ENCODE measurements at regions not wholly inside any gene's neighbourhood (a gene's known extent, or its start where the extent isn't known, plus 50 kb on each side); places are given as distances from the start of the nearest gene placed in this dataset.

- H3K27me3 ChIP-seq (replicated peaks; ENCODE audit: insufficient read depth) = no peaks in the 10 kb centered on the region
- TF ChIP-seq CTCF (IDR thresholded peaks at IDR 0.05) = no peak
- H3K9me3 ChIP-seq = no peaks in the 10 kb centered on the region
- H3K4me3 ChIP-seq = no peak overlapping the region
- no peak for DNase-seq (ENCODE audit: low spot score)
- H3K4me1 ChIP-seq (ENCODE audit: control insufficient read depth in 1 of 2, low read depth in 2 of 2) = no peaks in the 10 kb centered on the region
- H3K36me3 ChIP-seq = no peaks in the 10 kb centered on the region
- H3K27ac ChIP-seq = no peak overlapping the region
- ATAC-seq (ENCODE audit: insufficient number of reproducible peaks, low FRiP score, low read depth) = no peak
These were observed 1690.7 kb downstream of the SLITRK5 start for GRCh38 chr13:89361909-89362308.

- H3K4me3 ChIP-seq = no peak overlapping the region
- no peaks in the 10 kb centered on the region for H3K4me1 ChIP-seq (ENCODE audit: control insufficient read depth in 1 of 2, low read depth in 2 of 2)
- H3K27ac ChIP-seq = no peak overlapping the region
- no peak for TF ChIP-seq CTCF (IDR thresholded peaks at IDR 0.05)
- no peaks in the 10 kb centered on the region for H3K36me3 ChIP-seq
- ATAC-seq (ENCODE audit: insufficient number of reproducible peaks, low FRiP score, low read depth) = no peak
- no peaks in the 10 kb centered on the region for H3K9me3 ChIP-seq
- H3K27me3 ChIP-seq (replicated peaks; ENCODE audit: insufficient read depth) = no peaks in the 10 kb centered on the region
- DNase-seq (ENCODE audit: low spot score) = no peak
These were observed 1692.0 kb downstream of the SLITRK5 start for GRCh38 chr13:89363144-89363543.

DNA sequence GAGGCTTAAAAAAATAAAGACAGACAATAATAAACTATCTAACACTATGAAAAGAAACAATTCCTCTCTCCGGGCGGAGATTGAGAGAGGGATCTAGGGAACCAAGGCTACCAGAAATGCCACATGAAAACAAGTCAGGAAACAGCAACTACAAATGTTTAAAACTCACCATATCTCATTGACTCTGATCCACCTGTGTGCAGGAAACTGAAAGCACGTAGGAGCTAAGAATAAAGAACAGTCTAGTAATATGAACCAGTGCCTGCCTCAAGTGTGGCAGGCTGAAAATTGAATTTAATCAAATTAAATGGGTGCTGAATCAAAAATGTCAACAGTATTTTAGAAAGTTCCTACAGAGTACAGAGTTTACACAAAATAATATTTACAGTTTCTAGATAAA lies 1701.0 kb downstream of the SLITRK5 start:
- no peak overlapping the region for H3K4me3 ChIP-seq
- DNase-seq (ENCODE audit: low spot score) = no peak
- no peak for TF ChIP-seq CTCF (IDR thresholded peaks at IDR 0.05)
- H3K27me3 ChIP-seq (replicated peaks; ENCODE audit: insufficient read depth) = no peaks in the 10 kb centered on the region
- H3K36me3 ChIP-seq = no peaks in the 10 kb centered on the region
- no peaks in the 10 kb centered on the region for H3K4me1 ChIP-seq (ENCODE audit: control insufficient read depth in 1 of 2, low read depth in 2 of 2)
- no peaks in the 10 kb centered on the region for H3K9me3 ChIP-seq
- no peak overlapping the region for H3K27ac ChIP-seq
- no peak for ATAC-seq (ENCODE audit: insufficient number of reproducible peaks, low FRiP score, low read depth)

DNA sequence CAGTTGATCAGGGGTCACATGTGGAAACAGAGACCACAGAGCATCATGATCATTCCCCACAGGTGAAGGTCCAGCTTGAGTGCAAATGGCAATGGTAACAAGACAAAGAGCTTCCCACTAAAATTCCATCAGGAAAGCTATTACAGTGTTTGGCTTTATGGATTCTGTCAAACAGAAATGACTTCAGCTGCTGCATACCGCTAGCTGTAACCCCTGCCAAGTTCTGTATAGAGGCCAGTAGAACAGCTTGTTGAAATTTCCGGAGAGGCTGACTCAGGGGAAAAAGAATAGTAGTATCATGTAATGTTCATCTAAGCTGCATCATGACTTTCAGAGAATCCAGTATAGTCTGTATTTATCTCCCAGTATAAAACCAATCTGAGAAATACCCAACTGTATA lies 1704.7 kb downstream of the SLITRK5 start:
- ATAC-seq (ENCODE audit: insufficient number of reproducible peaks, low FRiP score, low read depth) (no peak), DNase-seq (ENCODE audit: low spot score) (no peak)
- TF ChIP-seq CTCF (IDR thresholded peaks at IDR 0.05) = no peak
- H3K27ac ChIP-seq = no peak overlapping the region
- no peaks in the 10 kb centered on the region for H3K27me3 ChIP-seq (replicated peaks; ENCODE audit: insufficient read depth)
- H3K9me3 ChIP-seq = no peaks in the 10 kb centered on the region
- no peaks in the 10 kb centered on the region for H3K4me1 ChIP-seq (ENCODE audit: control insufficient read depth in 1 of 2, low read depth in 2 of 2)
- H3K36me3 ChIP-seq = no peaks in the 10 kb centered on the region
- H3K4me3 ChIP-seq = no peak overlapping the region

DNA sequence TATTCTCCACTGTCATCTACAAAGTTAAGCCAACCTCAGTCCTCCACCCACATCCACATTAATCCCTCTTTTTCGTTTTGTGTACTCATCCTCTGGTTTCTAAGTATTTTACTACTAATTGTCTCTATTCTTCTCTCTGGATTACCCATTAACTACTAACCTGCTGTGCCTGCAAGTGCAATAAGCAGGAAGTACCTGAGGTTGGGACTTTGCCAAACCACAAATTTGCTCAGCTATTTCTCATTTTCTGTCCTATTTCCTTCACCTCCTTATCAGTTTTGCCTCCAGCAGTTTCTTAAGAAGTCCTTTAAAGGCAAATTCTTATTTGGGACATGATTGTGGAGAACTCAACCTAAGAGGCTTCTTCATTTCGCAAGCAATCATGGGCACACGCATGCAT lies 1708.9 kb downstream of the SLITRK5 start:
- Histone ChIP-seq H3K9me3 (no peaks in the 10 kb centered on the region), H3K4me3 (no peak overlapping the region), H3K36me3 (no peaks in the 10 kb centered on the region), H3K27me3 (replicated peaks; ENCODE audit: insufficient read depth) (no peaks in the 10 kb centered on the region), H3K4me1 (ENCODE audit: control insufficient read depth in 1 of 2, low read depth in 2 of 2) (no peaks in the 10 kb centered on the region), H3K27ac (no peak overlapping the region)
- no peak for ATAC-seq (ENCODE audit: insufficient number of reproducible peaks, low FRiP score, low read depth)
- no peak for TF ChIP-seq CTCF (IDR thresholded peaks at IDR 0.05)
- DNase-seq (ENCODE audit: low spot score) = no peak

All from thoracic aorta (tissue), 2 donors.